ENCODE measurements at regions not wholly inside any gene's neighbourhood (a gene's known extent, or its start where the extent isn't known, plus 50 kb on each side); places are given as distances from the start of the nearest gene placed in this dataset.

DNA sequence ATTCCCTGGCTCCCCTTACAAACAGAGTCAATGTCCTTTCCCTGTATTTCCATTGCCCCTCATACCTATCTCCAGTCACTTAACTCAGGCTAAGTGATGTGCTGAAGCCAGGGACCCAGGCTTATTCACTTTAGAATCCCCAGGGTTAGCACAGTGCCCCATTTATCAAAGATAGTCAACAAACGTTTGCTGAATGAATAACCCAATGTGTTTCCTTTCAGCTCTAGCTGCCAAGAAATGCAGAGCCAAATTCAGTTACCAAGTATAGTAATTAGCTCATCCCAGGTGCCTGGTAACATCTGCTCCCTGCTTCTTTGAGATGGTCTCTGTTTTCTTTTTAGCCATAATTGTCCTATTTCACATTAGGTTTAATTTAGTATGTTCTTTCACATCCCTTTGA lies 189.5 kb downstream of the PHLDA1 start:
- H3K9me3 ChIP-seq: peaks cover 7% of the 10 kb centered on the region; the same call in 1 of the 3 replicates
- TF ChIP-seq POLR2A (IDR thresholded peaks at IDR 0.05; ENCODE audit: low read length): no peak
- TF ChIP-seq FOXS1 (CRISPR knock-in tag; IDR thresholded peaks at IDR 0.05): no peak
- TF ChIP-seq HOXB13 (CRISPR knock-in tag; IDR thresholded peaks at IDR 0.05; ENCODE audit: low read depth): no peak
- no peak for TF ChIP-seq CHD2 (IDR thresholded peaks at IDR 0.05; ENCODE audit: low read length, partially characterized antibody)
- TF ChIP-seq JUN (IDR thresholded peaks at IDR 0.05): no peak
- TF ChIP-seq, protein P1, sequence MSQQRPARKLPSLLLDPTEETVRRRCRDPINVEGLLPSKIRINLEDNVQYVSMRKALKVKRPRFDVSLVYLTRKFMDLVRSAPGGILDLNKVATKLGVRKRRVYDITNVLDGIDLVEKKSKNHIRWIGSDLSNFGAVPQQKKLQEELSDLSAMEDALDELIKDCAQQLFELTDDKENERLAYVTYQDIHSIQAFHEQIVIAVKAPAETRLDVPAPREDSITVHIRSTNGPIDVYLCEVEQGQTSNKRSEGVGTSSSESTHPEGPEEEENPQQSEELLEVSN (IDR thresholded peaks at IDR 0.05; ENCODE audit: borderline replicate concordance, low read depth): no peak
- TF ChIP-seq HOXB5 (CRISPR knock-in tag; IDR thresholded peaks at IDR 0.05): no peak
- no peak for TF ChIP-seq HDAC2 (IDR thresholded peaks at IDR 0.05)
- TF ChIP-seq ZC3H11A (IDR thresholded peaks at IDR 0.05): no peak
- no peak for TF ChIP-seq NR3C1 (IDR thresholded peaks at IDR 0.05)
- no peak for TF ChIP-seq JUNB (IDR thresholded peaks at IDR 0.05)
- no peak for TF ChIP-seq NFE2L2 (conservative IDR thresholded peaks at IDR 0.05; ENCODE audit: low read length)
- no peak for TF ChIP-seq KDM5A (IDR thresholded peaks at IDR 0.05)
- no peak for TF ChIP-seq ZFP36 (IDR thresholded peaks at IDR 0.05; ENCODE audit: borderline replicate concordance, partially characterized antibody)
- 0 out of 6 replicates have a peak overlapping the region, but pooled peaks of 1 of the 2 experiments have one; percentile 13 for H3K27ac ChIP-seq
- no peaks in the 10 kb centered on the region for H3K4me1 ChIP-seq
- DNase-seq (ENCODE audit: low read depth in 1 of 2, low spot score in 1 of 2): no peak
- no peak overlapping the region for H3K4me2 ChIP-seq
- H3K4me3 ChIP-seq: no peak overlapping the region
- 8% methylated on average over 1 of the region's 1 CpG for WGBS (ENCODE audit: missing lambda C conversion rate)
- ATAC-seq: no peak
- FAIRE-seq: no peak
- ChIA-PET POLR2A (no interaction called here), CTCF (no interaction called here)

DNA sequence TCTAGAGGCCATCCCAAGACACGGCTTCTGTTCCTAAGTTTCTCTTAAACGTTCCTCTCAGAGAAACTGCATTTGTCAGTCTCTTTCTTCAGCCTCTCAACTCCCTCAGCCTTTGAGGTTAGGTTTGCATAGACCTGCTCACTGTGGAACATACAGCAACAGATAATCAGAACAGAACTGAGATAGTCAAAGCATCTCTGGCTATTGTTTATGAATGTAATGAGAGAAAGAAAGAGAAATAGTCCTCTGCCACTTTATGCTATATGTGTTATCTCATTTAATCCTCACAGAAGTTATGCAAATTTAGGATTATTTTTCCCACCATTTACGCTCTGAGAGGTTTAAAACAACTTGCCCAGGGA lies 190.6 kb downstream of the PHLDA1 start:
- no peak for ATAC-seq
- peaks cover 7% of the 10 kb centered on the region; the same call in 1 of the 3 replicates for H3K9me3 ChIP-seq
- FAIRE-seq: no peak
- CTCF ChIA-PET: interaction anchor here (1.4 kb wide), 1 partner anchor 137 kb away, joined by 4 read pairs; no protein-coding TSS in a partner anchor
- POLR2A ChIA-PET: no interaction called here
- no peaks in the 10 kb centered on the region for H3K4me1 ChIP-seq
- TF ChIP-seq RARB (CRISPR knock-in tag; IDR thresholded peaks at IDR 0.05): no peak
- TF ChIP-seq, protein P1 (IDR thresholded peaks at IDR 0.05; ENCODE audit: borderline replicate concordance, low read depth): no peak
- 86% methylated on average over 3 of the region's 3 CpGs for whole genome bisulfite sequencing (ENCODE audit: missing lambda C conversion rate)
- H3K4me2 ChIP-seq: no peak overlapping the region
- no peak overlapping the region for H3K4me3 ChIP-seq
- DNase-seq (ENCODE audit: low read depth in 1 of 2, low spot score in 1 of 2): no peak
- H3K27ac ChIP-seq: no peak overlapping the region

DNA sequence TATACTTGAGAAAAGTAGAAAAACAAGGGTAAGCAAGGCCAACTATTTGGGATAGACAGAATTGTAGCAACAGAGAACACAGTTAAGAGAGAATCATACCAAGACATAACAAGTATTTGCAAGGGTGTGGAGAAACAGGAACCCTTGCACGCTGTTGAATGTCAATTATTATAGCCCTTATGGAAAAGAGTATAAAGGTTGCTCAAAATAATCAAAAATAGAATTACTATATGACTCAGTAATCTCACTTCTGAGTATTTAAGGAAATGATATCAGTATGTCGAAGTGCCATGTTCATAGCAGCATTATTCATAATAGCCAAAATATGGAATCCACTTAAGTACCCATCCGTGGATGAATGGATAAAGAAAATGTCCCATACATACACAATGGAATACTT lies 193.3 kb downstream of the PHLDA1 start:
- WGBS (ENCODE audit: missing lambda C conversion rate): 89% methylated on average over 3 of the region's 3 CpGs
- Histone ChIP-seq H3K4me3 (no peak overlapping the region), H3K4me2 (no peak overlapping the region), H3K27ac (no peak overlapping the region), H3K9me3 (peaks cover 7% of the 10 kb centered on the region; the same call in 1 of the 3 replicates), H3K4me1 (no peaks in the 10 kb centered on the region)
- CTCF ChIA-PET: interaction anchor here (1.3 kb wide), 1 partner anchor 25 kb away, joined by 3 read pairs; no protein-coding TSS in a partner anchor
- ATAC-seq: no peak
- POLR2A ChIA-PET: no interaction called here
- DNase-seq (ENCODE audit: low read depth in 1 of 2, low spot score in 1 of 2): no peak
- no peak for TF ChIP-seq RNF2 (IDR thresholded peaks at IDR 0.05; ENCODE audit: borderline replicate concordance, low read depth)
- TF ChIP-seq POLR2AphosphoS2 (conservative IDR thresholded peaks at IDR 0.05; ENCODE audit: low read length): no peak
- TF ChIP-seq ZNF302 (CRISPR knock-in tag; IDR thresholded peaks at IDR 0.05): no peak
- no peak for TF ChIP-seq MAZ (IDR thresholded peaks at IDR 0.05; ENCODE audit: borderline replicate concordance, low read depth, low read length)
- no peak for TF ChIP-seq HDAC2 (IDR thresholded peaks at IDR 0.05)
- no peak for TF ChIP-seq CEBPB (IDR thresholded peaks at IDR 0.05)
- no peak for TF ChIP-seq CHD4 (IDR thresholded peaks at IDR 0.05; ENCODE audit: borderline replicate concordance)
- no peak for TF ChIP-seq FOSL2 (IDR thresholded peaks at IDR 0.05)
- TF ChIP-seq FOSL2 (CRISPR knock-in tag; IDR thresholded peaks at IDR 0.05): no peak
- no peak for TF ChIP-seq HOXA7 (CRISPR knock-in tag; IDR thresholded peaks at IDR 0.05)
- no peak for TF ChIP-seq NR3C1 (IDR thresholded peaks at IDR 0.05)
- TF ChIP-seq, protein P2, sequence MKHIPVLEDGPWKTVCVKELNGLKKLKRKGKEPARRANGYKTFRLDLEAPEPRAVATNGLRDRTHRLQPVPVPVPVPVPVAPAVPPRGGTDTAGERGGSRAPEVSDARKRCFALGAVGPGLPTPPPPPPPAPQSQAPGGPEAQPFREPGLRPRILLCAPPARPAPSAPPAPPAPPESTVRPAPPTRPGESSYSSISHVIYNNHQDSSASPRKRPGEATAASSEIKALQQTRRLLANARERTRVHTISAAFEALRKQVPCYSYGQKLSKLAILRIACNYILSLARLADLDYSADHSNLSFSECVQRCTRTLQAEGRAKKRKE (CRISPR knock-in tag; IDR thresholded peaks at IDR 0.05; ENCODE audit: low read depth): no peak
- no peak for TF ChIP-seq RARB (CRISPR knock-in tag; IDR thresholded peaks at IDR 0.05)
- TF ChIP-seq HOXB5 (CRISPR knock-in tag; IDR thresholded peaks at IDR 0.05): no peak
- TF ChIP-seq KDM5A (IDR thresholded peaks at IDR 0.05): no peak
- no peak for TF ChIP-seq EHMT2 (IDR thresholded peaks at IDR 0.05; ENCODE audit: low read depth)
- TF ChIP-seq, protein P3, sequence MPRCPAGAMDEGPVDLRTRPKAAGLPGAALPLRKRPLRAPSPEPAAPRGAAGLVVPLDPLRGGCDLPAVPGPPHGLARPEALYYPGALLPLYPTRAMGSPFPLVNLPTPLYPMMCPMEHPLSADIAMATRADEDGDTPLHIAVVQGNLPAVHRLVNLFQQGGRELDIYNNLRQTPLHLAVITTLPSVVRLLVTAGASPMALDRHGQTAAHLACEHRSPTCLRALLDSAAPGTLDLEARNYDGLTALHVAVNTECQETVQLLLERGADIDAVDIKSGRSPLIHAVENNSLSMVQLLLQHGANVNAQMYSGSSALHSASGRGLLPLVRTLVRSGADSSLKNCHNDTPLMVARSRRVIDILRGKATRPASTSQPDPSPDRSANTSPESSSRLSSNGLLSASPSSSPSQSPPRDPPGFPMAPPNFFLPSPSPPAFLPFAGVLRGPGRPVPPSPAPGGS (IDR thresholded peaks at IDR 0.05): no peak
- TF ChIP-seq ZC3H11A (IDR thresholded peaks at IDR 0.05): no peak
- TF ChIP-seq, protein P4, sequence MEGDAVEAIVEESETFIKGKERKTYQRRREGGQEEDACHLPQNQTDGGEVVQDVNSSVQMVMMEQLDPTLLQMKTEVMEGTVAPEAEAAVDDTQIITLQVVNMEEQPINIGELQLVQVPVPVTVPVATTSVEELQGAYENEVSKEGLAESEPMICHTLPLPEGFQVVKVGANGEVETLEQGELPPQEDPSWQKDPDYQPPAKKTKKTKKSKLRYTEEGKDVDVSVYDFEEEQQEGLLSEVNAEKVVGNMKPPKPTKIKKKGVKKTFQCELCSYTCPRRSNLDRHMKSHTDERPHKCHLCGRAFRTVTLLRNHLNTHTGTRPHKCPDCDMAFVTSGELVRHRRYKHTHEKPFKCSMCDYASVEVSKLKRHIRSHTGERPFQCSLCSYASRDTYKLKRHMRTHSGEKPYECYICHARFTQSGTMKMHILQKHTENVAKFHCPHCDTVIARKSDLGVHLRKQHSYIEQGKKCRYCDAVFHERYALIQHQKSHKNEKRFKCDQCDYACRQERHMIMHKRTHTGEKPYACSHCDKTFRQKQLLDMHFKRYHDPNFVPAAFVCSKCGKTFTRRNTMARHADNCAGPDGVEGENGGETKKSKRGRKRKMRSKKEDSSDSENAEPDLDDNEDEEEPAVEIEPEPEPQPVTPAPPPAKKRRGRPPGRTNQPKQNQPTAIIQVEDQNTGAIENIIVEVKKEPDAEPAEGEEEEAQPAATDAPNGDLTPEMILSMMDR (IDR thresholded peaks at IDR 0.05): no peak
- TF ChIP-seq MYC (IDR thresholded peaks at IDR 0.05; ENCODE audit: borderline replicate concordance, low read length): no peak
- FAIRE-seq: no peak
